EH (cell line): ENCODE measurements at regions not wholly inside any gene's neighbourhood (a gene's known extent, or its start where the extent isn't known, plus 50 kb on each side); places are given as distances from the start of the nearest gene placed in this dataset.

Experiments used
- DNase-seq: peaks from one replicate; pipeline ENCODE4 v3.0.0-alpha.2; 2015; ENCODE audit warnings: low read depth

DNA sequence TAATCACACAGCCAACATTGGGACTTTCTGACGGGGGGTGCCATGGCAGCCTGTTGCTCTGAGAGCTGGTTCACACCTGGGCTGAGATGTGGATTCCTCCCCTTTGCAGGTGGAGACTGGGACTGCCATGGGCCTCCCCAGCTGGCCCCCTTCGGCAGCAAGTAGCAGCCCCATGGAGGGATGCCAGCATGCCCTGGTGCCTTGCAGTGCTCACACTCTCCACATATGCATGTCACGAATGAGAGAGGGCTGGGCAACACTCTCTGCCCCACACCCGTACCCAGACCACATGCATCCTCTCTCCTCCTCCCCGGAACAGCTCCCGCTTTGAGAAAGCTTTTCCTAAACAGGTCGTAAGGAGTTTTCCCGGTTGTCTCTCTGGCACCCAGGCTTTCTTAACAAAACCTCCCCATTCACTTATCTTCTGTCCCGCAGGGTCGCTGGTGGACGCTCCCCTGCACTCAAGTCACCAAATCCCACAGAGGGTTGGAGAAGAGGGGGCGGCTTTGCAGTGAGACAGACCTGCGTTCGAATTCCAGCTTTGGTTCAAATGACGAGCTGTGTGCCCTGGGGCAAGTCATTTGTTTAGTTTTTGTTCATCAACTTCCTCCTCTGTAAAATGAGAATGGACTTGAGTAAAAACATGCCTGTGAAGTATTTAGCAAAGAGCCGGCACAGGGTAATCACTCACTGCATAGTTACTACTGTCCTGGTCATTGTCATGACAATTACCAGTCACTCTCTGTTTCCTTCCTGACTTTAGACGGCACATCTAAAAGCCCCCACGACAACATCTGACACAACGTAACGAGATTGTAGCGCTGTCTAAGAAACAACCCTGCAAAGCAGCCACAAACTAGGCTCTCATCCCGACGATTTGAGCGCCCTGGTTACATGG is 231.3 kb upstream of the B3GAT1 start:
- DNase-seq = no peak

DNA sequence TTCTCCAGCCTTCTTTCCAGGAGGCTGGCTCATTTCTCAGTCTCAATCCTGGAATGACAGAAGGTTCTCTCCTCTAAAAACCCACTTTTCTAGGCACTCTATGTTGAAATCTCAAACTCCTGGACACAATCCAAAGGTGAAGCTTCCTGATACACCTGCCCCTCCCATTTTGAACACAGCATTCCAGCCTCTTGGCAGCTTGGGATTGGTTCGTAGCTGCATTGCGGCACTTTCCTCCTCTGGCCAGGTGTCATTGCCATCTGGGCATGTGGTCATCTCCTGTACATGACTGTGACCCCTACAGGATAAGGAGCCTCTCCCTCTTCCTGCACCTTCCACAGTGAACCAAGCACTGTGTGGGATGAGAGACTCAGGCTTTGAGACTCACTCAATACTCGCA is 230.2 kb upstream of the B3GAT1 start:
- no peak for DNase-seq

DNA sequence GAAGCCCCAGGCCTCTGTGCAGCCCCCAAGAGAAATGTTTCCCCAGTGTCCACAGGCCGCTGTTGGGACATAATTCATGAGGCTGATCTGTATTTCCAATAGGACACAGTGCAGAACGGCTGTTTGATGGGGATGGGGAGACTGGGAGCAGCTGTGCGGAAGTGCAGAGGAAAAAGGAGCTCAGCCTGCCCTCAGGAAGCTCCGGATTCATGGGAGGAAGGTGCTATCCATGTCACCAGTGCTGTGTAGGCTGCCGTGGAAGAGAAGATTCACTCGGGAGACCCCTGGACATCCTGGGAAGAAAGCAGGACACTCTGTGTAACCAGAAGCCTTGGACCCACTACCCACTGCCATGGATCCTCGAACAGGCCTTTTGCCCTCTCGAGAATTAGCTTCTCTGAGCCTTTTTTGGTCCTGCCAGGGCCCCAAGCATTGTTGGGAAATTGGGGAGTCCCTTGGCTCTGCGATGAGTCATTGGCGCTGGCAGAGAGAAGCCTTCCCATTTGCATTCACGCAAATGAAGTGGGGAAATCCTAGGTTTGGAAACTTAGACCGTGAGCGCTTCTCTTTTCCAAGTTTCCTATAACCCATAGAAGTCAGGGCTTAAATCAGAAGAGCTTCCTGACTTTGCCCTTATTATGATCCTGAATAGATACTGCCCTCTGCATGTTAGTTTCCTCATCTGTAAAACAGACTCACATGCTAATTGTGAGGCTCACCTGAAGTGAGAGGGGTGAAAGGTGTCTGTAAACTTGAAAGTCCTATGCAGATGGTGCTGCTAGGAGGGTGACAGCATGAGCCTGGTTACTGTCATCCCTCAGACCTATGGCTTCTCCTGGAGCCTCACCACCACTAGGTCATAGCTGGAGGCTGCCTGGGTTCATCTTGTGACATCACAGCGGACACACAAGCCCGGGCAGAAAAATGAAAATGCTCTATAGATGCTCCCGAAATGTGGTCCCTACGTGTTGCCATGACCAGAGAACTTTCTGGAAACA is 229.2 kb upstream of the B3GAT1 start:
- no peak for DNase-seq

DNA sequence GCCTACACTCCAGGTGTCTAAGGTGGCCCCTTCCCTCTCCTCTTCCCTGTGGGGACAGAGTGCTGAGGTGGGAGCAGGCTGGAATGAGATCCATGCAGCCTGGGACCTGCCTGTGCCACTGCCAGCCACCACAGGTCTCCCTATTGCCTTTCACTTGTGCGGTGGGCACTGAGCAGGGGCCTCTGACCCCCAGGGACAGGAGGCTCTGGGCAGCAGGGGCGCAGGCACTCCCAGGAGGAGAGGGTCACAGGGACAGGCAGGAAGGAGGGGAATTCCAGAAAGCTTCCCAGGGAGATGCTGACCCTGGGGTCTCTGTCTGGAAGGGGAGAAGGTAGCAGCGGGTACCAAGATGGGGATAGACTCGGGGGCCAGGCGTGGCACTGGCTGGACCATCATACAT is 228.5 kb upstream of the B3GAT1 start:
- no peak for DNase-seq

DNA sequence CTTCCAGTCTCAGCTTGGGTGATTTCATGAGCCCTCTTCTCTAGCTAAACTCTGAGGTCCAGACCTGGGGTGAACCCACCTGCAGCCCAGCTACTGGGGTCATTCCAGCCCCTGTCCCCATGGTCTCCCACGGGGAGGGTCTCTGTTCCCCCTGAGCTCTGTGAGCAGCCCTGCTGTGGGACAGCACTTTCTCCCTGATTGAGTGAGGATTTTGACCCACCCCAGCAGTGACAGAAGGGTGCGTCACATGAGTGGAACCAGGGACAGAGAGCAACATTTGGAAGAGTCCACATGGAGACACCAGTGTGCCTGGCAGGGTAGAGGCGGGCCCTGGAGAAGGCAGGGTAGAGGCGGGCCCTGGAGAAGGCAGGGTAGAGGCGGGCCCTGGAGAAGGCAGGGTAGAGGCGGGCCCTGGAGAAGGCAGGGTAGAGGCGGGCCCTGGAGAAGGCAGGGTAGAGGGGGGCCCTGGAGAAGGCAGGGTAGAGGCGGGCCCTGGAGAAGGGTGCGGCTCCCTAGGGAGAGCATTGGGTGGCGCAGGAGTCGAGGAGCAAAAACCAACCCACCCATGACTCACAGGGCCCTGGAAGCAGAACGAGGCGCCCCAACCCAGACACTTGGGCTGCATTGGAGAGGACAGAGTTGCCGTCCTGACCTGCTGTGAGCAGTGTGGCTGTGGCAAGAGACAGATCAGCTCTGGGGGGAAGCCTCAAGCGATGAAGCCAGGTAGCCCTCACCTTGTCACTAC is 227.7 kb upstream of the B3GAT1 start:
- DNase-seq = no peak

DNA sequence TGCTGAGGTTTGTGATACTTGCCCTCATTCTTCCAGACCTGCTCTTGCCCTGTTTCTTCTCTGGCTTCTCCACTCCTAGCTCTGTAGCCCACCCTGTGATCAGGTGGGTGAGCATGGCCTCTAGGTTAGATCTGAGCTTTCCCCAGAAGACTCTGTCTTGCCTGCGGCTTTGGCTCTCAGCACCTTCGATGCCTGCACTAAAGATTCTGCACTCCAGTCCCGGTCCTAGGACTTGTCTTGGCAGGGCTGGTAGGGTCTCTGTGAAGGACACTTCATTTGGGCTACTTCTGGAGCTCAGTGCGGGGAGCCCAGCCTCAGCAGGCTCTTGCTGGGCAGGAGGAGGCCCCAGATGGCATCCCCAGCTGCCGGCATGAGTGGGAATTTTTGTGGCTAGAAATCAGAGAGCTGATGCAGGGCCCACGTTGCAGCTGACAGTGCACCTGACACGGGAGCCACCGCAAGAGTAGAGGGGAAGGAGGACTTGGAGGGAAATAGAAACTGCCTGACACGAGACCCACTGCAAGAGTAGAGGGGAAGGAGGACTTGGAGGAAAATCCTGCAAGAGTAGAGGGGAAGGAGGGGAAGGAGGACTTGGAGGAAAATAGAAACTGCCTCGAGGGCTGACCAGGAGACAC is 226.9 kb upstream of the B3GAT1 start:
- no peak for DNase-seq

DNA sequence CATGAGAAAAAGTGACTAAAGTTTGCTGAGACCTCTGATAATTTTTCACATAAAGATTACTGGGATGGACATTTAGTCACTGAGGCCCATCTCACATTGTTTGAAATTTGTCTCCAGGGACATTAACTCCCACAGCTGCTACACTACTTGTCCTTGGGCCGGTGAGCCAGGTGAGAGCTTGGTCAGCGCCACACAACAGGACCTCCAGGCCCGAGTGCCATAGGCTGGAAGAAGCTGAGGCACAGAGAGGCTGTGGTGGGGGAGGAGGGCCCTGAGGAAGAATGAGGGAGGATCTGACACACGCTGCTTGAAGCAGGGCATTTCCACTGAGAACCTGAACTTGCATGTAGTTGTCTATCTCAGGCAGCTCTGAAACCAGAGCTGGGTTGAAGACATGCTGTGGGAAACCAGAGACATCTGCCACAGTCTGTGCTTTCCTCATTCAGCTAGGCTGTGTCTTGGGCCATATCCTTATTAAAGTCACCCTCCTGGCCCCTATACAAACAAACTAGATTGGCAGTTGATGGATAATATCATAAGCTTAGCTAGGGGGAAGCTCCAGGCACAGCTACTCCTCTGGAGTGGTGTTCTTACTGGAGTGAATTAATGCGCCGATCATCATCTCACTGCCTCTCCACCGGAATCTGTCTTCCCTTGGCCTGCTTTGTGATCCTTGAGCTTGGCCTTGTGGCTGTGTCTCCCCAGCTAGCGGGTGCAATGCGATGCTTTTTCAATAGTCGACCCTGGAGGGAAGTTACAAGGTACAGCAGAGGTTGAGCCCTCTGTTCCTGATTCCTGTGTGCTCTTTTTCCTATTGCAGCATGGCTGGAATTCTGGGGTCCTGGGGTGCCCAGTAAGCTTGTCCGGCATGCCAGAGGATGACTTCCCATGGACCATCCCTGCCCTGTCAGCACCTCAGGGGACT is 225.3 kb upstream of the B3GAT1 start:
- DNase-seq = no peak

DNA sequence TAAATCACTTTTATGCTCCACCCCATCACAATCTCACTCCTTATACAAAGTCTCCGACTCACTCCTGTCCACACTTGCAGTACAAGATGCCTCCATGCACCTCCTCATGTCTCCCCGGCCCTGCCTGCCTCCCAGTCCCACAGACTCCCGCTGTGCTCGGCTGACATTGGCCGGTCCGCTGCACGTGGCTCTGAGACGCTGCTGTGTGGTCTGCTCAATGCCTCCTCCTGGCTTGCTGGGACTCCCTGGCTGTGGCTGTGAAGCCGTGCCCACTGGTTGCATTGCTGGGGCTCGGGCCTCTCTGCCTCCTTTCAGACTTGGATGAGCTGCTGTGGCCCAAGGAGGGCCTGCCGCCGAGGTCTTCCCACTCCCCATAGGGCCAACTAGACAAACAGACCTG is 224.0 kb upstream of the B3GAT1 start:
- DNase-seq = no peak

DNA sequence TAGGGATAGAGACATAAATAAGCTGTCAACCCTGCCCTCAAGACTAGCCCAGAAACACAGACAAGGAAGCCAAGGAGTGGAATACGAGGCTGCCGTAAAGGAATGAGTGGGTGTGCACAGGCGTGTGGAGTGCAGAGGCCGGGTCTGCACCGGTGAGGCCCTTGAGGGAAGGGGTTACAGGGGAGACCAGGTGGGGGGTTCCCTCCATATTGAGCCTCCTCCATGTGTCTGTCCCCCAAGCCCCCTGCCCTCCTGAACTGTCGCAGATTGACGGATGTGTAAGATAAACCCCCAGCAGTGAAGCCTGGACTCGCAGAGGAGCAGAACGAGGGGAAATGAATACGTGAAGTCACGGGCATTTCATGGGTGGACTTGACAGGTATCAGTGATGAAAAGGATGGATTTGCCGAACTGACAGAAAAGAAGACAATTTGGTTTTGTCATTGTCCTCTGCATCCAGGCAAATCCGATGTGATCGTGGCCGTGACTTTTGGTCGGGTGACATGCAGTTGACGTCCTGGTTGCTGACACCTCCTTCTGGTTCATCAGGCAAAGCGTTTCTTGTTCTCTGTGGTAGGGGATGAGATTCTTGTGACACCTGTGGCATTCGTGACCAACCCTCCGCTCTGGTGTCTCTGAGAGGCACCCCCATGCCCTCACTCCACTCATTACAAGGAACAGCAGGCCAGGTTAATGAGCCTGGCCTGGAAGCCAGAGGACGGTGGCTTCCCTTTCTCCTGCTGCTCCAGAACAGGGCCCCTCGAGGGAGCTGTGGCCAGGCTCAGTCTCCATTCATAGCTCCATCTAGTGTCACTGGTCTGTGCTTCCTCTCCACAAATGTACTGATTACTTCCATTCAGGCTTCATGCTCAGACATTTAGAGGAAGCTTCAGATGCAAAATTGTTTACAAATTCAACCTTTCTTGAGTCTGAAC is 223.1 kb upstream of the B3GAT1 start:
- no peak for DNase-seq

DNA sequence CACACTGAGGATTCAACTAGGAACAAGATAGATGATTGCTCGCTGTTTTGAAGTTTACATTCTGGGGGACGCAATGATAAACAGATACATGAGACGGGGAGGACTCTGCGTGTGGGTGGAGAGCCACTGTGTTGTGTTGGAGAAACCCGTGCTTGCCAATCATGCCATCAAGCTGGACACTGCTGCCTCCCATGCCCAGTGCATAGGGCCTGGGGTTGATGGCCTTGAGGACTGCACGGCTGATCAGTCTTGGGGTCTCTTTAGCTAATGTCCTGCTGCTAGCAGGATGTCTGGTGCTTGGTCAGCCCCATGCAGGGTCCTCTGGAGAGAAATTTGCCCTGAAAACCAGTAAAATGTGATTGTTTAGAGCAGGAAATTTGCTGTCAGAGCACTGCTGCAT is 221.2 kb upstream of the B3GAT1 start:
- no peak for DNase-seq

DNA sequence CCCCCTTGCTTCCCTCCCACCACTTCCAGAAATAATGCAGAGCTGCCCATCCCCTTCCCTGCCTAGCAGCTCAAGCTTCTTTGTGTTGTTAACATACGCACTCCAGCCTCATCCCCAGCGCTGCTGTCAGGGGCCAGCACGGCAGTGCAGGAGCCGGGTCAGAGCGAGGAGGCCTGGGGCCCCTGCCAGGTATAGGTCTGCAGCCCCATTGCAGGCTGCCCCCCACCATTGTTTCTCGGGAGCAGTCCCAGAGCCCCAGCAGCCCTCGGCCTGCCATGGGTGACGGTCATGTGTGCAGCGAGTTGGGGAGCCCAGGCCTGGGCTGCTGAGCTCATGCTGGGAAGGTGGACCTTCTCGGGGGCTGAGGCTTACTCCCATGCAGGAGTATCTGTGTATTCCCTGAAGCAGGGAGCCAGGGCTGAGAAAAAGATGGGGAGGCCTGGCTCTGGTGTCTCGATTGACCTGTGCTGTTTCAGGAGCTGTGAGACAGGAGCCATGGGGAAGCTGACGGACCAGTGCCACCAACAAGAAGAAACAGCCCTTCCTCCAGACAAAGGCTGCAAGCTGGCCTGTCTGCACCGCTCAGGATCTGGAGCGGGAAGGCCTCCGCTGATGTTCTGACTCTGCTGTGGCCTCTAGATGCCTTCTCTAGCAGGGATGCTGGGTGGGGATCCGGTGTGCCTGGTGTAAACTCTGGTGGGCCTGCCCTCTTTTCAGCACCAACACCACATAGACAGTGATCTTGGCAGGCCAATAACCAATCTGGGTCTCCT is 220.5 kb upstream of the B3GAT1 start:
- DNase-seq = no peak

DNA sequence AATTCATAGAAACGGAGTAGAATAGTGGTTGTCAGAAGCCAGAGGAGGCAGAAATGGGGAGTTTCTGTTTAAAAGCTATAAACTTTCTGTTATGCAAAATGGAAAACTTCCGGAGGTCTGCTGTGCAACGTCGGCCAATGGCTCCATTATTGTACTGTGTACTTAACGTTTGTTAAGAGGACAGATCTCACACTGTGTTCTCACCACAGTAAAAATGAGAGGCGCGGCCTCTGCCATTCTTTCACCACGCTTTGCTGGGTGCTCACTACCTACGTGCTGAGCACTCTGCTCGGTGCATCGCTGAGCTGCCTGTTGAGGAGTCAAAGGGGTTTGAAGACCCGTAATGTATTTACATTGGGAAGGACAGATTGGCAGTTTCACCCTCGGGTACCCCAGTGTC is 218.8 kb upstream of the B3GAT1 start:
- no peak for DNase-seq

DNA sequence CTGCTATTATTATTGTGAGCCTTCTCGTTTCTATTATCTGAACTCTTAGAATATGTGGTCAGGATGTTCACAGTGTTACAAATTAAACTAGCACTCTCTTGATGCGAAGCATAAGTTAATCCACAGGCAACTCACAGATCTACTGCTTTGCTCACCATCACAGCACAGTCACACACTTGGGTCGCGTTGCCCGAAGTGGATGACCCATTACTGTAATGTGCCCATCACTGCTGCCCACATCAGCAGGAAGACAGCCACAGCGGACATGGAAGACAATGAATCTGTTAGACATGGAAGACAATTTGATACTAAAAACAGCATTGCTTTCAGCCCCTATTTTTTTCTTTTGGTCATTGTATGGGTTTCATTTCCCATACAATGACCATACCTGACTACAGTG is 216.4 kb upstream of the B3GAT1 start:
- no peak for DNase-seq

DNA sequence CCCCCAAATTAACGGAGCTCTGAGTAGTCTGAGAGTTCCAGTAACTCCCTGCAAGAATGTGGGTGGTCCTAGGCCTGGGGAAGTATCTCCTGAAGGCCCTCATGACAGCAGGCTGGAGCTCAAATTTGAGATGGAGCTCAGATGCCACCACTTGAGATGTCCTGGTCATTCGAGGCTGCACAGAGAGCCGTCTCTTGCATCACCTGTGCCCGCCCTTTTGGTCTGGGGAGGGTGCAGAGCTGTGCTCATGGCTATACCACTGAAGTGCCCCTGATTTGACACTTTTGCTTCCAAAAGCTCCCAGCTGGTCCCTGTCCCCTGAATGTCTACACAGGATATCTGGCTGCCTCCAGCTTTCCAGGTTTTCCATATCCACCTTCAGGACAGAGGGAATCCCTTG is 214.0 kb upstream of the B3GAT1 start:
- no peak for DNase-seq

DNA sequence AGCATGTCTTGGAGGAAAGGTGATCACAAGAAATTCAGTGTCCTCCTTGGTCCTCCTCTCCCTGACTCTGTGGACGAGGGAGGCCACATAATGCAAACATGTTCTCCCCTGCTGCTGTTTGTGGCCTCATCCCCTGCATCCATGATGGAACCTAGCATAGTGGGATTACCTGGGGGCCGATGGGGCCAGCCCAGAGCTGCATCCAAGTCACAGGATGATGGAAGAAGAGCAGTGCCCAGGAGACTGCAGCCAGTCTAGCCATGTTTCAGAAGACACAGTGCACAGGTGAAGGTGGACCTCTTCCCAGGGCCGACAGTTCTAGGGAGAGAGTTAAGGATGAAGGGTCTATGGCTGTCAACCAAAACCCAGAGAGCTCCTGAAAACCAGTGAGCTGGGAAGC is 213.6 kb upstream of the B3GAT1 start:
- no peak for DNase-seq

DNA sequence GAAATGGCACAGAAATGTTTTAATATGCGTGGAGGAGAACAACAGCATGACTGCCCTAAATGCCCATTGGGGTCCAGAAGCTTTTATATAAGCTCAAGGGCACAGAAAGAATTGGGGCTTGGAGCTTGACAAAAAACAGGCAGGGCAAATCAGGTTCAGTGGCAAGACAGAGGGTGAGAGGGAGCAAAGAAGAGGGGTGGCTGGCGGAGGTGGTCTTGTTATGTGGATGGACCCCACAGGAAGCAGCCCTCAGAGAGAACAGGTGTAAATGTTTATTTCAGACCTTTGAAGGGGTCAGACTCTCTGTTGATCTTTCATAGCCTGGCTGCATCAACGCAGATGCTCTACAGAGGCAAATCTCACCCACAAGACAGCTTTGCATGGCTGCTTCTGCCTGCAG is 213.1 kb upstream of the B3GAT1 start:
- DNase-seq = no peak

DNA sequence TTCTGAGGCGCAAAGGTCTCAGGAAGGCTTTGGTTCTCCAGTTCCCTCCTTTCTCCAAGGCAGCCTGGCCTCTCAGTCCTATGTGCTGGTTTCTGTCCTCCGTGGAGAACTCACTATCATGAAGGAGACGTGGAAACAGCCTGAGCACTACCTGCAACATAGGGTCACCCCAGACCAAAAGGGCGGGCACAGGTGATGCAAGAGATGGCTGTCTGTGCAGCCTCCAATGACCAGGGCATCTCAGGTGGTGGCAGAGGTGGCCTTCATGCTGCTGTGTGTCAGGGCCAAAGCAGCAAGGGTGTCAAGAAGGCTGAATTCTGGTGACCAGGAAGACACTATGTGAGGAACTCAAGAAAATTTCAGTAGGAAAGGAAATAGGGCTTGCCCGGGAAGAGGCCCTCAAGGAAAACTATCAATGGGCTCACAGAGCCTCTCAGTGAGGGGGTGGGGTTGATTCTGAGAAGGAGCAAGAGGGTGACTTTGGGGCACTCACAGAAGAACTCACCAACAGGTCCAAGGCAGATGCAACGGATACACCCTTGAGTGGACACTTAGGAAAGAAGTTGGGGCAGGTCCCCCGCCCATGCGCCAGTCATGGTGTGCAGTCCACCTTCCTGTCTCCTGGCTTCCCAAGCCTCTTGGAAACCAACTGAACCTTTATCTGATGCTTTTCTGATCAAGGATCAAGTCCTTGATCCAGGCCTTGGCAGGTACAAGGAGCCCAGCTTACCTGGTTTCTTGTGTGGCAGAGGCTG is 212.3 kb upstream of the B3GAT1 start:
- DNase-seq = no peak

DNA sequence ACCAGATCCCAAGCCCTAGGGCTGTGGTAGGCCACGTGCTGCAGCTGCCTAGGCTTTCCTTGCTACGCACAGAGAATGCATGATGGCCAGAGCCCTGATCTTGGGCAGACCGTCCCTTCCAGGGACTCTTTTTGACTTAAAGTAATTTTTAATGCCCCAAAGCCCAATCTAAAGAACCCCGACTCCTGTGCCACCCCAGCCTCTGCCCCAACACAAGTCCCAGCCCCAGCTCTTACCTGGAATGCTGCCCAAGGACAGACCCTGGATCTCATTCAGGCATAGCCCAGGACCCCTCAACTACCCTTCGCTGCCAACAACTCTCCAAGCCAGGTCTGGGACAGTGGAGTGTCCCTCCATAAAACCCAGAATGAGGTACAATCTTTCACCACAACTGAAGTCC is 211.7 kb upstream of the B3GAT1 start:
- no peak for DNase-seq
